ENCODE measurements at regions not wholly inside any gene's neighbourhood (a gene's known extent, or its start where the extent isn't known, plus 50 kb on each side); places are given as distances from the start of the nearest gene placed in this dataset.
"Not testable (repeated sequence)": the region's sequence is repeated elsewhere in the genome, so short reads cannot be mapped to it uniquely, and the experiment has no call there.

GRCh38 chr10:64745565-64745964 is 1224.4 kb downstream of the REEP3 start:
- DNase-seq (ENCODE audit: low read depth), result no peak

- DNase-seq (ENCODE audit: low read depth), result no peak
Observed at GRCh38 chr10:64750672-64751071, 1229.5 kb downstream of the REEP3 start.

GRCh38 chr10:64753516-64753915 is 1232.3 kb downstream of the REEP3 start:
- no peak for DNase-seq (ENCODE audit: low read depth)

GRCh38 chr10:64760371-64760770 is 1239.2 kb downstream of the REEP3 start:
- no peak for DNase-seq (ENCODE audit: low read depth)

- DNase-seq (ENCODE audit: low read depth), result no peak
Observed at GRCh38 chr10:64762861-64763260, 1241.7 kb downstream of the REEP3 start.

- DNase-seq (ENCODE audit: low read depth), result no peak
Observed at GRCh38 chr10:64765498-64765897, 1244.3 kb downstream of the REEP3 start.

- no peak for DNase-seq (ENCODE audit: low read depth)
Observed at GRCh38 chr10:64771253-64772050, 1250.3 kb downstream of the REEP3 start.

- no peak for DNase-seq (ENCODE audit: low read depth)
Observed at GRCh38 chr10:64773357-64773756, 1252.2 kb downstream of the REEP3 start.

GRCh38 chr10:64784451-64784850 is 1263.2 kb downstream of the REEP3 start:
- not testable (repeated sequence) for DNase-seq (ENCODE audit: low read depth)

- DNase-seq (ENCODE audit: low read depth), result no peak
Observed at GRCh38 chr10:64785816-64786215, 1264.6 kb downstream of the REEP3 start.

- no peak for DNase-seq (ENCODE audit: low read depth)
Observed at GRCh38 chr10:64786989-64787388, 1265.8 kb downstream of the REEP3 start.

GRCh38 chr10:64795847-64796246 is 1274.6 kb downstream of the REEP3 start:
- DNase-seq (ENCODE audit: low read depth), result no peak

- no peak for DNase-seq (ENCODE audit: low read depth)
Observed at GRCh38 chr10:64798297-64798696, 1277.1 kb downstream of the REEP3 start.

- not testable (repeated sequence) for DNase-seq (ENCODE audit: low read depth)
Observed at GRCh38 chr10:64808233-64808632, 1287.0 kb downstream of the REEP3 start.

GRCh38 chr10:64810046-64810445 is 1288.8 kb downstream of the REEP3 start:
- not testable (repeated sequence) for DNase-seq (ENCODE audit: low read depth)

GRCh38 chr10:64813391-64813790 is 1292.2 kb downstream of the REEP3 start:
- no peak for DNase-seq (ENCODE audit: low read depth)

GRCh38 chr10:64814201-64814600 is 1293.0 kb downstream of the REEP3 start:
- no peak for DNase-seq (ENCODE audit: low read depth)

- DNase-seq (ENCODE audit: low read depth), result no peak
Observed at GRCh38 chr10:64829888-64830412, 1308.7 kb downstream of the REEP3 start.

- no peak for DNase-seq (ENCODE audit: low read depth)
Observed at GRCh38 chr10:64830869-64831268, 1309.7 kb downstream of the REEP3 start.

- DNase-seq (ENCODE audit: low read depth), result no peak
Observed at GRCh38 chr10:64840341-64840740, 1319.1 kb downstream of the REEP3 start.

GRCh38 chr10:64846700-64847099 is 1325.5 kb downstream of the REEP3 start:
- DNase-seq (ENCODE audit: low read depth), result no peak

GRCh38 chr10:64855941-64856340 is 1334.7 kb downstream of the REEP3 start:
- DNase-seq (ENCODE audit: low read depth), result no peak

GRCh38 chr10:64859911-64860310 is 1338.7 kb downstream of the REEP3 start:
- DNase-seq (ENCODE audit: low read depth), result no peak

GRCh38 chr10:64863836-64864235 is 1342.6 kb downstream of the REEP3 start:
- no peak for DNase-seq (ENCODE audit: low read depth)
